H9 (cell line): ENCODE measurements at regions not wholly inside any gene's neighbourhood (a gene's known extent, or its start where the extent isn't known, plus 50 kb on each side); places are given as distances from the start of the nearest gene placed in this dataset.

Source experiments
- DNase-seq: peaks from one replicate; pipeline ENCODE4 v3.0.0-alpha.2; 2017
- H2AFZ ChIP-seq: one replicate; pipeline ENCODE4 v1.6.1; 2013; ENCODE audit warnings: mild to moderate bottlenecking, low read length, control low read depth, moderate library complexity
- H2AK5ac ChIP-seq: 2 replicates; pipeline ENCODE4 v1.6.1; 2013; ENCODE audit warnings: low read length, control low read depth, mixed read lengths; ENCODE audit not compliant: insufficient read length
- H2BK120ac ChIP-seq: one replicate; pipeline ENCODE4 v1.6.1; 2013; ENCODE audit warnings: low read depth, mild to moderate bottlenecking, low read length, control low read depth, inconsistent platforms; ENCODE audit not compliant: poor library complexity, severe bottlenecking
- H2BK12ac ChIP-seq: 2 replicates; pipeline ENCODE4 v1.6.1; 2013; ENCODE audit warnings: low read length, control low read depth, mixed read lengths, low read depth; ENCODE audit not compliant: insufficient read length
- H2BK15ac ChIP-seq: 2 replicates; pipeline ENCODE4 v1.6.1; 2013; ENCODE audit warnings: low read depth, low read length, control low read depth
- H2BK20ac ChIP-seq: one replicate; pipeline ENCODE4 v1.6.1; 2013; ENCODE audit warnings: low read depth, mild to moderate bottlenecking, low read length, control low read depth, inconsistent platforms; ENCODE audit not compliant: poor library complexity, severe bottlenecking
- H2BK5ac ChIP-seq: 2 replicates; pipeline ENCODE4 v1.6.1; 2013; ENCODE audit warnings: low read length, control low read depth, mixed read lengths; ENCODE audit not compliant: insufficient read length
- H3K14ac ChIP-seq: 2 replicates; pipeline ENCODE4 v1.6.1; 2013; ENCODE audit warnings: low read length, control low read depth; ENCODE audit not compliant: insufficient read depth
- H3K18ac ChIP-seq: 2 replicates; pipeline ENCODE4 v1.6.1; 2013; ENCODE audit warnings: low read depth, mild to moderate bottlenecking, mixed read lengths, low read length, control low read depth; ENCODE audit not compliant: insufficient read length
- H3K23ac ChIP-seq: 2 replicates; pipeline ENCODE4 v1.6.1; 2013; ENCODE audit warnings: low read length, control low read depth, mixed read lengths, low read depth; ENCODE audit not compliant: insufficient read length
- H3K23me2 ChIP-seq: 2 replicates; pipeline ENCODE4 v1.6.1; 2013; ENCODE audit warnings: low read depth, mild to moderate bottlenecking, mixed read lengths, low read length, control low read depth; ENCODE audit not compliant: insufficient read length, poor library complexity, severe bottlenecking
- H3K27ac ChIP-seq: 2 replicates; pipeline ENCODE4 v1.5.1; 2013; ENCODE audit warnings: low read length, control low read depth, mixed read lengths, low read depth; ENCODE audit not compliant: insufficient read length
- H3K27me3 ChIP-seq: 2 replicates; pipeline ENCODE4 v1.6.1; 2013; ENCODE audit warnings: low read length, control low read depth, inconsistent platforms; ENCODE audit not compliant: insufficient read depth
- H3K4ac ChIP-seq: 2 replicates; pipeline ENCODE4 v1.6.1; 2013; ENCODE audit warnings: low read depth, mild to moderate bottlenecking, control low read depth, inconsistent platforms, low read length, moderate library complexity
- H3K4me1 ChIP-seq: 2 replicates; pipeline ENCODE4 v1.6.1; 2013; ENCODE audit warnings: low read length, control low read depth, inconsistent platforms; ENCODE audit not compliant: insufficient read depth
- H3K4me2 ChIP-seq: 2 replicates; pipeline ENCODE4 v1.6.1; 2013; ENCODE audit warnings: low read length, control low read depth, mixed read lengths; ENCODE audit not compliant: insufficient read length, insufficient read depth
- H3K56ac ChIP-seq: 2 replicates; pipeline ENCODE4 v1.6.1; 2013; ENCODE audit warnings: low read depth, mild to moderate bottlenecking, mixed read lengths, low read length, control low read depth; ENCODE audit not compliant: insufficient read length
- H3K79me1 ChIP-seq: 2 replicates; pipeline ENCODE4 v1.6.1; 2013; ENCODE audit warnings: low read depth, mild to moderate bottlenecking, moderate library complexity, low read length, control low read depth, inconsistent platforms; ENCODE audit not compliant: insufficient read depth, poor library complexity, severe bottlenecking
- H3K79me2 ChIP-seq: 2 replicates; pipeline ENCODE4 v1.6.1; 2013; ENCODE audit warnings: low read length, control low read depth, inconsistent platforms; ENCODE audit not compliant: insufficient read depth
- H3K9ac ChIP-seq: 2 replicates; pipeline ENCODE4 v1.6.1; 2013; ENCODE audit warnings: low read length, control low read depth, mixed read lengths; ENCODE audit not compliant: insufficient read length; ENCODE audit errors: extremely low read depth
- H3K9me3 ChIP-seq: one replicate; pipeline ENCODE4 v1.6.1; 2013; ENCODE audit warnings: low read depth, low read length, inconsistent platforms; ENCODE audit not compliant: control insufficient read depth
- H3T11ph ChIP-seq: one replicate; pipeline ENCODE4 v1.6.1; 2013; ENCODE audit warnings: mild to moderate bottlenecking, low read length, control low read depth, inconsistent platforms
- H4K20me1 ChIP-seq: one replicate; pipeline ENCODE4 v1.6.1; 2013; ENCODE audit not compliant: control insufficient read depth, insufficient read length, insufficient read depth
- H4K5ac ChIP-seq: 2 replicates; pipeline ENCODE4 v1.6.1; 2013; ENCODE audit warnings: low read depth, mild to moderate bottlenecking, mixed read lengths, low read length, control low read depth; ENCODE audit not compliant: insufficient read length
- H4K8ac ChIP-seq: replicated peaks from 2 replicates; pipeline ENCODE4 v1.6.1; 2013; ENCODE audit warnings: low read length, control low read depth, mixed read lengths, low read depth; ENCODE audit not compliant: insufficient read length
- H4K91ac ChIP-seq: 2 replicates; pipeline ENCODE4 v1.6.1; 2013; ENCODE audit warnings: low read depth, mild to moderate bottlenecking, moderate library complexity, mixed read lengths, low read length, control low read depth; ENCODE audit not compliant: insufficient read length
- H3K27ac Mint-ChIP-seq, 3 experiments: 2 replicates in 2 of 3; 3 replicates in 1 of 3; pipeline ENCODE4 v1.8.0; 2020 to 2021; ENCODE audit warnings: mixed read lengths in 3 of 3, mild to moderate bottlenecking in 1 of 3, moderate library complexity in 1 of 3
- H3K27me3 Mint-ChIP-seq: 2 replicates; pipeline ENCODE4 v1.8.0; 2021; ENCODE audit warnings: low read depth, mild to moderate bottlenecking, moderate library complexity, mixed read lengths
- H3K36me3 Mint-ChIP-seq, 3 experiments: 2 replicates in 2 of 3; 3 replicates in 1 of 3; pipeline ENCODE4 v1.8.0; 2020 to 2021; ENCODE audit warnings: low read depth in 3 of 3, mixed read lengths in 3 of 3; ENCODE audit not compliant: insufficient read depth in 1 of 3
- H3K4me1 Mint-ChIP-seq, 2 experiments: 2 replicates each; pipeline ENCODE4 v1.8.0; 2020; ENCODE audit warnings: mixed read lengths in 2 of 2
- H3K4me3 Mint-ChIP-seq, 2 experiments: 2 replicates in 1 of 2; 3 replicates in 1 of 2; pipeline ENCODE4 v1.8.0; 2020 to 2021; ENCODE audit warnings: mild to moderate bottlenecking in 2 of 2, mixed read lengths in 2 of 2, moderate library complexity in 1 of 2
- H3K9me3 Mint-ChIP-seq, 2 experiments: 2 replicates in 1 of 2; 3 replicates in 1 of 2; pipeline ENCODE4 v1.8.0; 2020; ENCODE audit warnings: mild to moderate bottlenecking in 2 of 2, mixed read lengths in 2 of 2, moderate library complexity in 1 of 2
- CTCF ChIP-seq: fragments of 200-600 bp; sonication (generic); conservative IDR thresholded peaks from 3 replicates; pipeline ENCODE4 v1.8.0; 2021; ENCODE audit warnings: antibody characterized with exemption, mild to moderate bottlenecking
- WGBS: extraction: QIAGEN DNeasy Blood & Tissue Kit; methylation state at CpG from one replicate; pipeline ENCODE4 v1.1.7; 2013; ENCODE audit warnings: missing lambda C conversion rate, low lambda C conversion rate, mixed read lengths; ENCODE audit not compliant: insufficient read length; ENCODE audit errors: extremely low coverage; 5-methylcytosine and 5-hydroxymethylcytosine counted together

GRCh38 chr10:24113901-24114300, 95.0 kb upstream of the KIAA1217 start:
- Histone ChIP-seq H3K27me3 (no peaks in the 10 kb centered on the region), H3K9me3 (no peaks in the 10 kb centered on the region), H3K4me1 (no peaks in the 10 kb centered on the region; the same call in 1 of the 2 replicates), H2BK15ac (no peak overlapping the region), H2BK12ac (no peak overlapping the region), H2BK20ac (no peak overlapping the region), H3K4ac (no peak overlapping the region), H3K79me2 (no peaks in the 10 kb centered on the region), H3K18ac (no peak overlapping the region), H4K8ac (no peak overlapping the region), H4K20me1 (no peaks in the 10 kb centered on the region), H4K91ac (no peak overlapping the region), H3K79me1 (no peaks in the 10 kb centered on the region), H2BK5ac (no peak overlapping the region), H4K5ac (no peak overlapping the region), H3K14ac (no peak overlapping the region), H2BK120ac (no peak overlapping the region), H2AFZ (no peak overlapping the region), H3K4me2 (no peak overlapping the region), H3K23ac (no peak overlapping the region), H3K23me2 (no peaks in the 10 kb centered on the region), H3K56ac (no peak overlapping the region), H3K9ac (no peak overlapping the region), H2AK5ac (no peak overlapping the region), H3T11ph (no peak overlapping the region), H3K27ac (no peak overlapping the region)
- H3K4me1 Mint-ChIP-seq: peaks cover 14% of the 10 kb centered on the region in 2 experiments
- no peaks in the 10 kb centered on the region for H3K36me3 Mint-ChIP-seq
- no peaks in the 10 kb centered on the region; a peak in 2 of 5 replicates for H3K9me3 Mint-ChIP-seq
- TF ChIP-seq CTCF: no peak
- H3K4me3 Mint-ChIP-seq: no peak overlapping the region
- no peak overlapping the region for H3K27ac Mint-ChIP-seq
- DNase-seq: no peak
- H3K27me3 Mint-ChIP-seq: no peaks in the 10 kb centered on the region; the same call in 1 of the 2 replicates
- no CpG with 5 or more reads among the region's 3 CpGs for WGBS
